Loucy (cell line): ENCODE measurements at regions not wholly inside any gene's neighbourhood (a gene's known extent, or its start where the extent isn't known, plus 50 kb on each side); places are given as distances from the start of the nearest gene placed in this dataset.

Experiments used
- H2AFZ ChIP-seq: fragments of 200-600 bp; sonication (generic); 2 replicates; pipeline ENCODE4 v1.6.0; 2016; ENCODE audit warnings: antibody characterized with exemption, mild to moderate bottlenecking, low read length, moderate library complexity
- H3F3A ChIP-seq: fragments of 200-600 bp; 2 replicates; pipeline ENCODE4 v1.6.0; 2016; ENCODE audit warnings: antibody characterized with exemption, low read depth, mild to moderate bottlenecking
- H3K27me3 ChIP-seq: fragments of 200-600 bp; sonication (generic); 2 replicates; pipeline ENCODE4 v1.6.1; 2014; ENCODE audit warnings: low read length, mild to moderate bottlenecking; ENCODE audit not compliant: insufficient read depth, poor library complexity, severe bottlenecking
- H3K36me3 ChIP-seq: fragments of 200-600 bp; sonication (generic); 2 replicates; pipeline ENCODE4 v1.6.1; 2016; ENCODE audit warnings: low read length; ENCODE audit not compliant: insufficient read depth
- H3K4me1 ChIP-seq: fragments of 200-600 bp; sonication (generic); 2 replicates; pipeline ENCODE4 v1.5.1; 2014; ENCODE audit warnings: low read length, mild to moderate bottlenecking; ENCODE audit not compliant: insufficient read depth, poor library complexity, severe bottlenecking
- H3K4me2 ChIP-seq: fragments of 200-600 bp; sonication (generic); 2 replicates; pipeline ENCODE4 v1.6.0; 2014; ENCODE audit warnings: antibody characterized with exemption, low read length, low read depth, mild to moderate bottlenecking; ENCODE audit not compliant: poor library complexity, severe bottlenecking
- H3K4me3 ChIP-seq: fragments of 200-600 bp; sonication (generic); 2 replicates; pipeline ENCODE4 v1.5.1; 2014; ENCODE audit warnings: low read length, mild to moderate bottlenecking, mixed read lengths; ENCODE audit not compliant: poor library complexity, severe bottlenecking
- H3K79me2 ChIP-seq: fragments of 200-600 bp; sonication (generic); 2 replicates; pipeline ENCODE4 v1.6.1; 2014; ENCODE audit warnings: low read length; ENCODE audit not compliant: insufficient read depth
- H3K9ac ChIP-seq: fragments of 200-600 bp; sonication (generic); 2 replicates; pipeline ENCODE4 v1.6.0; 2014; ENCODE audit warnings: mild to moderate bottlenecking, low read depth, low read length, moderate library complexity; ENCODE audit not compliant: poor library complexity, severe bottlenecking
- H3K9me2 ChIP-seq: fragments of 200-600 bp; sonication (generic); replicated peaks from 2 replicates; pipeline ENCODE4 v1.6.1; 2016; ENCODE audit warnings: low read depth, low read length, mixed read lengths
- H3K9me3 ChIP-seq: fragments of 200-600 bp; sonication (generic); 2 replicates; pipeline ENCODE4 v1.6.1; 2014; ENCODE audit warnings: mild to moderate bottlenecking, antibody characterized with exemption, low read length, low read depth; ENCODE audit not compliant: insufficient read depth
- H4K20me1 ChIP-seq: fragments of 200-600 bp; sonication (generic); 2 replicates; pipeline ENCODE4 v1.6.0; 2014; ENCODE audit warnings: antibody characterized with exemption, low read length, mild to moderate bottlenecking; ENCODE audit not compliant: insufficient read depth, poor library complexity, severe bottlenecking
- EZH2phosphoT487 ChIP-seq: fragments of 200-600 bp; IDR thresholded peaks from 2 replicates; pipeline ENCODE4 v1.6.1; 2018; ENCODE audit warnings: antibody characterized with exemption, mild to moderate bottlenecking, moderate library complexity, borderline replicate concordance
- TF ChIP-seq, protein P1 (sequence below): fragments of 200-600 bp; sonication (generic); conservative IDR thresholded peaks from 2 replicates; pipeline ENCODE4 v1.5.1; 2014; ENCODE audit warnings: mild to moderate bottlenecking, antibody characterized with exemption, low read length

DNA sequence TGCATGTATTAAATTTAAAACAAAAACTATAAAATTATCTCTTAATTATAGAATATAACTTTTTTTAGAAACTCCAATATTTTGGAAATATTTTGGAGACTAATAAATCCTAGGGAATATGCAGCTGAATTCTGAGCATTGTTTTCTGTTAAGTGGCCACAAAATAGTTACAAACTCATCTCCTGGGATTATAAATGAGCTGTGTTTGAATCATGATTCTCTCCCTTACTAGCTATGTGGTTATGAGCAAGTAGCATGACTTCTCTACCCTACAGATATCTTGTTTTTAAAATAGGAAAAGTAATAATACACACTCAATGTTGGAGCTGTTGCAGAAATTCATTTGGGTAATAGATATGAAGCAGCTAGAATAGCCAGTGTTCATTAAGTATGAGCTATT lies 137.9 kb upstream of the ITGA4 start:
- H3K79me2 ChIP-seq = no peaks in the 10 kb centered on the region
- H3K9me2 ChIP-seq = no peaks in the 10 kb centered on the region

DNA sequence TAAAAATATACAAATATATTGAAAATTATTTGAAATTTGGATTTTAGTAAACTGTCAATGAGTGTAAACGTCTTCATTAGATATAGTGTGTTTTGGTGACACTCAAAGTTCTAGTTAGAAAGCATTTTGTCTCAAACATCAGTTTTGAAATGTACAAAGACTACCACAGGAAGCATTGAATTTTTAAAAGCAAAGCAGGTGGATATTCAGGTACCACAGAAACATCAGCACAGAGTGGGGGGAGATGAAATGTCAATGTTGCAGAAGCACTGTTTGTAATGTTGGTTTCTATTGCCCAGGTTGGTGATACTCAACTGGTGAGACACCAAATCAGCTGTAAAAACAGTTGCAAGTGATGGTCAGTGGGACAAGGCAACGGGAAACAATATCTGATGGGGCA lies 136.5 kb upstream of the ITGA4 start:
- no peaks in the 10 kb centered on the region for H3F3A ChIP-seq
- H3K27me3 ChIP-seq = no peaks in the 10 kb centered on the region
- no peaks in the 10 kb centered on the region for H3K36me3 ChIP-seq
- no peak overlapping the region for H3K4me3 ChIP-seq
- H3K9ac ChIP-seq = no peak overlapping the region
- no peak overlapping the region for H3K4me2 ChIP-seq
- H3K9me2 ChIP-seq = no peaks in the 10 kb centered on the region
- no peaks in the 10 kb centered on the region for H3K79me2 ChIP-seq
- no peaks in the 10 kb centered on the region for H3K9me3 ChIP-seq
- H3K4me1 ChIP-seq = peaks cover 35% of the 10 kb centered on the region
- TF ChIP-seq, protein P1, sequence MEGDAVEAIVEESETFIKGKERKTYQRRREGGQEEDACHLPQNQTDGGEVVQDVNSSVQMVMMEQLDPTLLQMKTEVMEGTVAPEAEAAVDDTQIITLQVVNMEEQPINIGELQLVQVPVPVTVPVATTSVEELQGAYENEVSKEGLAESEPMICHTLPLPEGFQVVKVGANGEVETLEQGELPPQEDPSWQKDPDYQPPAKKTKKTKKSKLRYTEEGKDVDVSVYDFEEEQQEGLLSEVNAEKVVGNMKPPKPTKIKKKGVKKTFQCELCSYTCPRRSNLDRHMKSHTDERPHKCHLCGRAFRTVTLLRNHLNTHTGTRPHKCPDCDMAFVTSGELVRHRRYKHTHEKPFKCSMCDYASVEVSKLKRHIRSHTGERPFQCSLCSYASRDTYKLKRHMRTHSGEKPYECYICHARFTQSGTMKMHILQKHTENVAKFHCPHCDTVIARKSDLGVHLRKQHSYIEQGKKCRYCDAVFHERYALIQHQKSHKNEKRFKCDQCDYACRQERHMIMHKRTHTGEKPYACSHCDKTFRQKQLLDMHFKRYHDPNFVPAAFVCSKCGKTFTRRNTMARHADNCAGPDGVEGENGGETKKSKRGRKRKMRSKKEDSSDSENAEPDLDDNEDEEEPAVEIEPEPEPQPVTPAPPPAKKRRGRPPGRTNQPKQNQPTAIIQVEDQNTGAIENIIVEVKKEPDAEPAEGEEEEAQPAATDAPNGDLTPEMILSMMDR = no peak
- TF ChIP-seq EZH2phosphoT487 = no peak
- no peak overlapping the region for H2AFZ ChIP-seq
- no peaks in the 10 kb centered on the region for H4K20me1 ChIP-seq

More for the DNA sequence above, 137.9 kb upstream of the ITGA4 start:
- Histone ChIP-seq H3K27me3 (no peaks in the 10 kb centered on the region), H4K20me1 (no peaks in the 10 kb centered on the region), H3F3A (no peaks in the 10 kb centered on the region), H3K4me2 (no peak overlapping the region), H3K9ac (no peak overlapping the region), H3K4me3 (no peak overlapping the region), H3K4me1 (peaks cover 36% of the 10 kb centered on the region), H3K36me3 (no peaks in the 10 kb centered on the region), H2AFZ (no peak overlapping the region), H3K9me3 (no peaks in the 10 kb centered on the region)
- TF ChIP-seq EZH2phosphoT487 = no peak
- TF ChIP-seq, protein P1 = no peak

DNA sequence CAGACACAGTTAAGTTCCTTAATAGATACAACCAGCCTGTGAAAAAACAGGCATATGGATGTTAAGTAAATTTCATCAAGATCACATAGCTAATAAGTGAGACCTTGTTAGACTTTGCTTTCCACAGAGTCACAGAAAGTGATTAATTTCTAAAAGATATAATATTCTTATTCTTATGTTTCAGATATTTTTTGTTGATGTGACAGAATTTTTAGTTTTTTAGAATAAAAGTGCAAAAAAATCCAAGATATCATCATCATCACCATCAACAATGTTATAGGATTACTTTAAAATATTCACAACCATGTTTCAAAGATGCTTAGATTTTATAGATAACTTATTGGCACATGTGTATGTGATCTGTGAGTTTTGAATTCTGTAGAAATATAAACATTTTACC lies 132.3 kb upstream of the ITGA4 start:
- TF ChIP-seq EZH2phosphoT487 = no peak
- TF ChIP-seq, protein P1 = no peak
- H4K20me1 ChIP-seq = no peaks in the 10 kb centered on the region
- no peak overlapping the region for H2AFZ ChIP-seq
- H3K9me3 ChIP-seq = peaks cover 4% of the 10 kb centered on the region; the same call in 1 of the 2 replicates
- H3F3A ChIP-seq = no peaks in the 10 kb centered on the region
- H3K79me2 ChIP-seq = no peaks in the 10 kb centered on the region
- no peak overlapping the region for H3K4me2 ChIP-seq
- H3K27me3 ChIP-seq = no peaks in the 10 kb centered on the region
- H3K9me2 ChIP-seq = no peaks in the 10 kb centered on the region
- no peaks in the 10 kb centered on the region for H3K36me3 ChIP-seq
- no peak overlapping the region for H3K4me3 ChIP-seq
- H3K9ac ChIP-seq = no peak overlapping the region
- peaks cover 26% of the 10 kb centered on the region for H3K4me1 ChIP-seq
